ENCODE measurements at regions not wholly inside any gene's neighbourhood (a gene's known extent, or its start where the extent isn't known, plus 50 kb on each side); places are given as distances from the start of the nearest gene placed in this dataset.

- Histone ChIP-seq H3K4me1 (ENCODE audit: control insufficient read depth in 2 of 2, insufficient read depth in 2 of 2, low read length in 2 of 2) (no peaks in the 10 kb centered on the region), H3K36me3 (ENCODE audit: control insufficient read depth in 2 of 2, insufficient read depth in 2 of 2, low read length in 1 of 2) (no peaks in the 10 kb centered on the region), H3K27ac (ENCODE audit: low read depth in 1 of 2, low read length in 1 of 2) (no peak overlapping the region), H3K27me3 (ENCODE audit: control insufficient read depth in 2 of 2, insufficient read depth in 1 of 2, low read length in 1 of 2) (no peaks in the 10 kb centered on the region), H3K4me3 (ENCODE audit: low read length in 2 of 2) (no peak overlapping the region), H3K9me3 (ENCODE audit: control insufficient read depth in 2 of 2, insufficient read depth in 1 of 2, low read length in 1 of 2) (no peaks in the 10 kb centered on the region)
- no peak for DNase-seq (ENCODE audit: low read depth in 6 of 9, low spot score in 9 of 9)
- 94% methylated on average over 1 of the region's 1 CpG for WGBS
These were observed 283.7 kb downstream of the GPAT3 start for GRCh38 chr4:83819582-83819981.

GRCh38 chr4:83810428-83810827, 274.5 kb downstream of the GPAT3 start:
- no peaks in the 10 kb centered on the region for H3K4me1 ChIP-seq (ENCODE audit: control insufficient read depth in 2 of 2, insufficient read depth in 2 of 2, low read length in 2 of 2)
- no peak overlapping the region for H3K4me3 ChIP-seq (ENCODE audit: low read length in 2 of 2)
- H3K27me3 ChIP-seq (ENCODE audit: control insufficient read depth in 2 of 2, insufficient read depth in 1 of 2, low read length in 1 of 2): no peaks in the 10 kb centered on the region
- 97% methylated on average over 1 of the region's 1 CpG for WGBS
- no peaks in the 10 kb centered on the region for H3K36me3 ChIP-seq (ENCODE audit: control insufficient read depth in 2 of 2, insufficient read depth in 2 of 2, low read length in 1 of 2)
- no peak for DNase-seq (ENCODE audit: low read depth in 6 of 9, low spot score in 9 of 9)
- no peak overlapping the region for H3K27ac ChIP-seq (ENCODE audit: low read depth in 1 of 2, low read length in 1 of 2)
- no peaks in the 10 kb centered on the region for H3K9me3 ChIP-seq (ENCODE audit: control insufficient read depth in 2 of 2, insufficient read depth in 1 of 2, low read length in 1 of 2)

GRCh38 chr4:83809581-83809980, 273.7 kb downstream of the GPAT3 start:
- H3K27me3 ChIP-seq (ENCODE audit: control insufficient read depth in 2 of 2, insufficient read depth in 1 of 2, low read length in 1 of 2): no peaks in the 10 kb centered on the region
- DNase-seq (ENCODE audit: low read depth in 6 of 9, low spot score in 9 of 9): no peak
- WGBS: 86% methylated on average over 2 of the region's 2 CpGs
- no peaks in the 10 kb centered on the region for H3K36me3 ChIP-seq (ENCODE audit: control insufficient read depth in 2 of 2, insufficient read depth in 2 of 2, low read length in 1 of 2)
- H3K9me3 ChIP-seq (ENCODE audit: control insufficient read depth in 2 of 2, insufficient read depth in 1 of 2, low read length in 1 of 2): no peaks in the 10 kb centered on the region
- H3K27ac ChIP-seq (ENCODE audit: low read depth in 1 of 2, low read length in 1 of 2): no peak overlapping the region
- H3K4me1 ChIP-seq (ENCODE audit: control insufficient read depth in 2 of 2, insufficient read depth in 2 of 2, low read length in 2 of 2): no peaks in the 10 kb centered on the region
- H3K4me3 ChIP-seq (ENCODE audit: low read length in 2 of 2): no peak overlapping the region

GRCh38 chr4:83793481-83793880, 257.6 kb downstream of the GPAT3 start:
- Histone ChIP-seq H3K27ac (ENCODE audit: low read depth in 1 of 2, low read length in 1 of 2) (no peak overlapping the region), H3K4me1 (ENCODE audit: control insufficient read depth in 2 of 2, insufficient read depth in 2 of 2, low read length in 2 of 2) (no peaks in the 10 kb centered on the region), H3K36me3 (ENCODE audit: control insufficient read depth in 2 of 2, insufficient read depth in 2 of 2, low read length in 1 of 2) (no peaks in the 10 kb centered on the region), H3K27me3 (ENCODE audit: control insufficient read depth in 2 of 2, insufficient read depth in 1 of 2, low read length in 1 of 2) (no peaks in the 10 kb centered on the region), H3K9me3 (ENCODE audit: control insufficient read depth in 2 of 2, insufficient read depth in 1 of 2, low read length in 1 of 2) (no peaks in the 10 kb centered on the region), H3K4me3 (ENCODE audit: low read length in 2 of 2) (no peak overlapping the region)
- no peak for DNase-seq (ENCODE audit: low read depth in 6 of 9, low spot score in 9 of 9)
- 73% methylated on average over 2 of the region's 2 CpGs for WGBS

GRCh38 chr4:83785891-83786290, 250.0 kb downstream of the GPAT3 start:
- Histone ChIP-seq H3K27me3 (ENCODE audit: control insufficient read depth in 2 of 2, insufficient read depth in 1 of 2, low read length in 1 of 2) (no peaks in the 10 kb centered on the region), H3K9me3 (ENCODE audit: control insufficient read depth in 2 of 2, insufficient read depth in 1 of 2, low read length in 1 of 2) (no peaks in the 10 kb centered on the region), H3K4me1 (ENCODE audit: control insufficient read depth in 2 of 2, insufficient read depth in 2 of 2, low read length in 2 of 2) (no peaks in the 10 kb centered on the region), H3K27ac (ENCODE audit: low read depth in 1 of 2, low read length in 1 of 2) (no peak overlapping the region), H3K4me3 (ENCODE audit: low read length in 2 of 2) (no peak overlapping the region), H3K36me3 (ENCODE audit: control insufficient read depth in 2 of 2, insufficient read depth in 2 of 2, low read length in 1 of 2) (no peaks in the 10 kb centered on the region)
- DNase-seq (ENCODE audit: low read depth in 6 of 9, low spot score in 9 of 9): no peak
- WGBS: 93% methylated on average over 1 of the region's 1 CpG

- H3K27ac ChIP-seq (ENCODE audit: low read depth in 1 of 2, low read length in 1 of 2): no peak overlapping the region
- no peaks in the 10 kb centered on the region for H3K4me1 ChIP-seq (ENCODE audit: control insufficient read depth in 2 of 2, insufficient read depth in 2 of 2, low read length in 2 of 2)
- no peaks in the 10 kb centered on the region for H3K9me3 ChIP-seq (ENCODE audit: control insufficient read depth in 2 of 2, insufficient read depth in 1 of 2, low read length in 1 of 2)
- H3K36me3 ChIP-seq (ENCODE audit: control insufficient read depth in 2 of 2, insufficient read depth in 2 of 2, low read length in 1 of 2): no peaks in the 10 kb centered on the region
- no peak overlapping the region for H3K4me3 ChIP-seq (ENCODE audit: low read length in 2 of 2)
- no peaks in the 10 kb centered on the region for H3K27me3 ChIP-seq (ENCODE audit: control insufficient read depth in 2 of 2, insufficient read depth in 1 of 2, low read length in 1 of 2)
- DNase-seq (ENCODE audit: low read depth in 6 of 9, low spot score in 9 of 9): no peak
- WGBS: 97% methylated on average over 1 of the region's 1 CpG
These were observed 247.3 kb downstream of the GPAT3 start for GRCh38 chr4:83783215-83783614.

GRCh38 chr4:83782591-83782990, 246.7 kb downstream of the GPAT3 start:
- DNase-seq (ENCODE audit: low read depth in 6 of 9, low spot score in 9 of 9): no peak
- H3K4me1 ChIP-seq (ENCODE audit: control insufficient read depth in 2 of 2, insufficient read depth in 2 of 2, low read length in 2 of 2): no peaks in the 10 kb centered on the region

GRCh38 chr4:83781434-83781833, 245.5 kb downstream of the GPAT3 start:
- Histone ChIP-seq H3K4me1 (ENCODE audit: control insufficient read depth in 2 of 2, insufficient read depth in 2 of 2, low read length in 2 of 2) (no peaks in the 10 kb centered on the region), H3K36me3 (ENCODE audit: control insufficient read depth in 2 of 2, insufficient read depth in 2 of 2, low read length in 1 of 2) (no peaks in the 10 kb centered on the region), H3K27me3 (ENCODE audit: control insufficient read depth in 2 of 2, insufficient read depth in 1 of 2, low read length in 1 of 2) (no peaks in the 10 kb centered on the region), H3K27ac (ENCODE audit: low read depth in 1 of 2, low read length in 1 of 2) (no peak overlapping the region), H3K4me3 (ENCODE audit: low read length in 2 of 2) (no peak overlapping the region), H3K9me3 (ENCODE audit: control insufficient read depth in 2 of 2, insufficient read depth in 1 of 2, low read length in 1 of 2) (no peaks in the 10 kb centered on the region)
- WGBS: 97% methylated on average over 1 of the region's 1 CpG
- DNase-seq (ENCODE audit: low read depth in 6 of 9, low spot score in 9 of 9): no peak

More at GRCh38 chr4:83782591-83782990, 246.7 kb downstream of the GPAT3 start:
- no peaks in the 10 kb centered on the region for H3K36me3 ChIP-seq (ENCODE audit: control insufficient read depth in 2 of 2, insufficient read depth in 2 of 2, low read length in 1 of 2)
- no peaks in the 10 kb centered on the region for H3K9me3 ChIP-seq (ENCODE audit: control insufficient read depth in 2 of 2, insufficient read depth in 1 of 2, low read length in 1 of 2)
- WGBS: 91% methylated on average over 6 of the region's 6 CpGs
- H3K27me3 ChIP-seq (ENCODE audit: control insufficient read depth in 2 of 2, insufficient read depth in 1 of 2, low read length in 1 of 2): no peaks in the 10 kb centered on the region
- no peak overlapping the region for H3K4me3 ChIP-seq (ENCODE audit: low read length in 2 of 2)
- no peak overlapping the region for H3K27ac ChIP-seq (ENCODE audit: low read depth in 1 of 2, low read length in 1 of 2)

GRCh38 chr4:83780053-83780733, 244.3 kb downstream of the GPAT3 start:
- Histone ChIP-seq H3K4me3 (ENCODE audit: low read length in 2 of 2) (no peak overlapping the region), H3K27me3 (ENCODE audit: control insufficient read depth in 2 of 2, insufficient read depth in 1 of 2, low read length in 1 of 2) (no peaks in the 10 kb centered on the region), H3K9me3 (ENCODE audit: control insufficient read depth in 2 of 2, insufficient read depth in 1 of 2, low read length in 1 of 2) (no peaks in the 10 kb centered on the region), H3K27ac (ENCODE audit: low read depth in 1 of 2, low read length in 1 of 2) (no peak overlapping the region), H3K36me3 (ENCODE audit: control insufficient read depth in 2 of 2, insufficient read depth in 2 of 2, low read length in 1 of 2) (no peaks in the 10 kb centered on the region), H3K4me1 (ENCODE audit: control insufficient read depth in 2 of 2, insufficient read depth in 2 of 2, low read length in 2 of 2) (no peaks in the 10 kb centered on the region)
- 96% methylated on average over 4 of the region's 4 CpGs for WGBS
- no peak for DNase-seq (ENCODE audit: low read depth in 6 of 9, low spot score in 9 of 9)

Measured in thymus (tissue), 11 donors.